ENCODE measurements at regions not wholly inside any gene's neighbourhood (a gene's known extent, or its start where the extent isn't known, plus 50 kb on each side); places are given as distances from the start of the nearest gene placed in this dataset.

GRCh38 chr9:73741316-73741715 is 589.7 kb downstream of the ANXA1 start:
- TF ChIP-seq FOXP2 (optimal IDR thresholded peaks at IDR 0.05; ENCODE audit: borderline replicate concordance, extremely low read depth, extremely low read length, insufficient read depth): no peak
- TF ChIP-seq POLR2AphosphoS5 (IDR thresholded peaks at IDR 0.05; ENCODE audit: low read depth, low read length): no peak
- TF ChIP-seq REST (IDR thresholded peaks at IDR 0.05; ENCODE audit: insufficient read depth in 1 of 2, low read depth in 2 of 2, low read length in 2 of 2): no peak
- TF ChIP-seq SIN3A (IDR thresholded peaks at IDR 0.05; ENCODE audit: borderline replicate concordance, insufficient read depth, low read length): no peak
- TF ChIP-seq TAF1 (IDR thresholded peaks at IDR 0.05; ENCODE audit: borderline replicate concordance, insufficient read depth, low read length): no peak

GRCh38 chr9:73742412-73742811 is 590.7 kb downstream of the ANXA1 start:
- TF ChIP-seq FOXP2 (optimal IDR thresholded peaks at IDR 0.05; ENCODE audit: borderline replicate concordance, extremely low read depth, extremely low read length, insufficient read depth) (no peak), POLR2AphosphoS5 (IDR thresholded peaks at IDR 0.05; ENCODE audit: low read depth, low read length) (no peak), SIN3A (IDR thresholded peaks at IDR 0.05; ENCODE audit: borderline replicate concordance, insufficient read depth, low read length) (no peak), REST (IDR thresholded peaks at IDR 0.05; ENCODE audit: insufficient read depth in 1 of 2, low read depth in 2 of 2, low read length in 2 of 2) (no peak), TAF1 (IDR thresholded peaks at IDR 0.05; ENCODE audit: borderline replicate concordance, insufficient read depth, low read length) (no peak)

- TF ChIP-seq REST (IDR thresholded peaks at IDR 0.05; ENCODE audit: insufficient read depth in 1 of 2, low read depth in 2 of 2, low read length in 2 of 2) (no peak), TAF1 (IDR thresholded peaks at IDR 0.05; ENCODE audit: borderline replicate concordance, insufficient read depth, low read length) (no peak), FOXP2 (optimal IDR thresholded peaks at IDR 0.05; ENCODE audit: borderline replicate concordance, extremely low read depth, extremely low read length, insufficient read depth) (no peak), POLR2AphosphoS5 (IDR thresholded peaks at IDR 0.05; ENCODE audit: low read depth, low read length) (no peak), SIN3A (IDR thresholded peaks at IDR 0.05; ENCODE audit: borderline replicate concordance, insufficient read depth, low read length) (no peak)
Measured at GRCh38 chr9:73743826-73744225, 592.2 kb downstream of the ANXA1 start.

GRCh38 chr9:73745598-73745997 is 593.9 kb downstream of the ANXA1 start:
- TF ChIP-seq SIN3A (IDR thresholded peaks at IDR 0.05; ENCODE audit: borderline replicate concordance, insufficient read depth, low read length): no peak
- no peak for TF ChIP-seq POLR2AphosphoS5 (IDR thresholded peaks at IDR 0.05; ENCODE audit: low read depth, low read length)

GRCh38 chr9:73753171-73753570 is 601.5 kb downstream of the ANXA1 start:
- TF ChIP-seq FOXP2 (optimal IDR thresholded peaks at IDR 0.05; ENCODE audit: borderline replicate concordance, extremely low read depth, extremely low read length, insufficient read depth) (no peak), SIN3A (IDR thresholded peaks at IDR 0.05; ENCODE audit: borderline replicate concordance, insufficient read depth, low read length) (no peak), POLR2AphosphoS5 (IDR thresholded peaks at IDR 0.05; ENCODE audit: low read depth, low read length) (no peak), REST (IDR thresholded peaks at IDR 0.05; ENCODE audit: insufficient read depth in 1 of 2, low read depth in 2 of 2, low read length in 2 of 2) (no peak), TAF1 (IDR thresholded peaks at IDR 0.05; ENCODE audit: borderline replicate concordance, insufficient read depth, low read length) (no peak)

All from PFSK-1 (cell line).